B cell (primary cell): ENCODE measurements at regions not wholly inside any gene's neighbourhood (a gene's known extent, or its start where the extent isn't known, plus 50 kb on each side); places are given as distances from the start of the nearest gene placed in this dataset.

Experiments used
- EZH2 ChIP-seq: IDR thresholded peaks from 2 replicates; pipeline ENCODE4 v1.6.1; 2012; ENCODE audit warnings: borderline replicate concordance, low read depth, mild to moderate bottlenecking, moderate library complexity, low read length; ENCODE audit not compliant: insufficient read depth, poor library complexity, severe bottlenecking
- TF ChIP-seq, protein P1 (sequence below): fragments of 200-600 bp; IDR thresholded peaks from one replicate; pipeline ENCODE4 v1.8.0; 2022; ENCODE audit warnings: antibody characterized with exemption, mild to moderate bottlenecking

DNA sequence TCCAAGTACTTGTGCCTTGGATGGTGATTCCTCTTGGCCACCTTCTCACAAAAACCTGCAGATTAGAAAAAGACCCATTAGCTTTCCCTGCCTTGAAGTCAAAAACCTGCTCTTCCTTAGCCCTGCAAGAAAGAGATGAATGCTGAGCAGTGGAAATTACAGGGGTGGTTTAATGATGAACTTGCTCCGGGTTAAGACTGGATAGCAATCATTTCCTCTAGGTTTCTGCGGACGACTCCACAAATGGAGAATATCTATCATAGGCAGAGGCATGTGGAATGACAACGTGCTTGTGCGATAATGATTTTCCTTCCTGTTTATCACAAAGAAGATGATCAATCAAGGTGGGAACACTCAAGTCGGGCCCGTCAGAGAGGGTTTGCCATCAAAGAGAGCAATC is 201.2 kb upstream of the ERCC4 start:
- TF ChIP-seq EZH2: no peak
- TF ChIP-seq, protein P1, sequence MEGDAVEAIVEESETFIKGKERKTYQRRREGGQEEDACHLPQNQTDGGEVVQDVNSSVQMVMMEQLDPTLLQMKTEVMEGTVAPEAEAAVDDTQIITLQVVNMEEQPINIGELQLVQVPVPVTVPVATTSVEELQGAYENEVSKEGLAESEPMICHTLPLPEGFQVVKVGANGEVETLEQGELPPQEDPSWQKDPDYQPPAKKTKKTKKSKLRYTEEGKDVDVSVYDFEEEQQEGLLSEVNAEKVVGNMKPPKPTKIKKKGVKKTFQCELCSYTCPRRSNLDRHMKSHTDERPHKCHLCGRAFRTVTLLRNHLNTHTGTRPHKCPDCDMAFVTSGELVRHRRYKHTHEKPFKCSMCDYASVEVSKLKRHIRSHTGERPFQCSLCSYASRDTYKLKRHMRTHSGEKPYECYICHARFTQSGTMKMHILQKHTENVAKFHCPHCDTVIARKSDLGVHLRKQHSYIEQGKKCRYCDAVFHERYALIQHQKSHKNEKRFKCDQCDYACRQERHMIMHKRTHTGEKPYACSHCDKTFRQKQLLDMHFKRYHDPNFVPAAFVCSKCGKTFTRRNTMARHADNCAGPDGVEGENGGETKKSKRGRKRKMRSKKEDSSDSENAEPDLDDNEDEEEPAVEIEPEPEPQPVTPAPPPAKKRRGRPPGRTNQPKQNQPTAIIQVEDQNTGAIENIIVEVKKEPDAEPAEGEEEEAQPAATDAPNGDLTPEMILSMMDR: no peak
